ENCODE measurements at regions not wholly inside any gene's neighbourhood (a gene's known extent, or its start where the extent isn't known, plus 50 kb on each side); places are given as distances from the start of the nearest gene placed in this dataset.
"Not testable (repeated sequence)": the region's sequence is repeated elsewhere in the genome, so short reads cannot be mapped to it uniquely, and the experiment has no call there.

GRCh38 chrX:89973248-89973647 lies 51.5 kb downstream of the TGIF2LX start:
- H3K27ac ChIP-seq: not testable (repeated sequence)

GRCh38 chrX:90012395-90012794 lies 90.7 kb downstream of the TGIF2LX start:
- no peak overlapping the region for H3K27ac ChIP-seq
- no peak for TF ChIP-seq ZFX (IDR thresholded peaks at IDR 0.05)
- no peak for TF ChIP-seq CTCF (conservative IDR thresholded peaks at IDR 0.05)

- TF ChIP-seq ZFX (IDR thresholded peaks at IDR 0.05) (no peak), CTCF (conservative IDR thresholded peaks at IDR 0.05) (no peak)
- no peak overlapping the region for H3K27ac ChIP-seq
These were observed 105.0 kb downstream of the TGIF2LX start for GRCh38 chrX:90026730-90027129.

GRCh38 chrX:90040807-90041206 lies 119.1 kb downstream of the TGIF2LX start:
- peak; percentile 10 for TF ChIP-seq CTCF (conservative IDR thresholded peaks at IDR 0.05)
- TF ChIP-seq ZFX (IDR thresholded peaks at IDR 0.05): no peak
- no peak overlapping the region for H3K27ac ChIP-seq

Measured in C4-2B (cell line).